Erythroblast (primary cell): ENCODE measurements at regions not wholly inside any gene's neighbourhood (a gene's known extent, or its start where the extent isn't known, plus 50 kb on each side); places are given as distances from the start of the nearest gene placed in this dataset.

Source experiments
- GATA1 ChIP-seq: IDR thresholded peaks from 2 replicates; pipeline ENCODE4 v1.6.1; 2011; ENCODE audit warnings: low read depth, mild to moderate bottlenecking, control low read depth, low read length, moderate library complexity
- POLR2A ChIP-seq: IDR thresholded peaks from 2 replicates; pipeline ENCODE4 v1.6.1; 2011; ENCODE audit warnings: mild to moderate bottlenecking, low read length

GRCh38 chr22:48778308-48779195 lies 1049.1 kb downstream of the BRD1 start:
- TF ChIP-seq POLR2A (no peak), GATA1 (no peak)
